ENCODE measurements at regions not wholly inside any gene's neighbourhood (a gene's known extent, or its start where the extent isn't known, plus 50 kb on each side); places are given as distances from the start of the nearest gene placed in this dataset.

DNA sequence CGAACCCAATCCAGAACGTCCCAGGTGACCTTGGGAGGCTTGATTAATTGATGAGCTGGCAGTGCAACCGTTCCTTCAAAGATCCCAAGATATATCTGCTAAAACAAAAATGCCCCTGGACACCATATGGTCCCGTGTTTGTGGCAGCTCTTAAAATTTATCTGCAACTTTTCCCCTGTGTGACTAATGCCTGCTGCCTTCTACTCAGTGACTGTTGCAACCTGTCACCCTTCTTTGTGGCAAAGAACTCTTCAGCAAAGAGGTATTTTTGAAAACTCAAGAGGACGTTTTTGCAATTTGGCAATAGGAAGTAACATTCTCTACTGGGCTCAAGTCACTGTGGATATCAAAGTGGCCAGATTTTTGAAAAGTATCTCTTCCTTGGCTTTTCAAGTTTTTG is 75.8 kb upstream of the SOD3 start:
- Histone ChIP-seq H3K23ac (ENCODE audit: low read depth, low read length) (no peak overlapping the region), H2AFZ (replicated peaks; ENCODE audit: low read length, poor library complexity) (no peak overlapping the region), H3K4ac (ENCODE audit: low read depth, low read length) (no peak overlapping the region), H2BK15ac (ENCODE audit: low read depth, low read length) (no peak overlapping the region), H3K79me1 (ENCODE audit: low read depth in 1 of 2, low read length in 2 of 2) (no peaks in the 10 kb centered on the region), H3K9me1 (ENCODE audit: insufficient read depth, low read length) (no peaks in the 10 kb centered on the region), H2BK5ac (ENCODE audit: low read depth, low read length, poor library complexity, severe bottlenecking) (no peak overlapping the region), H2AK5ac (ENCODE audit: low read depth, low read length) (no peak overlapping the region), H3K9me3 (ENCODE audit: control insufficient read depth, insufficient read depth, low read length) (0 out of 2 replicates have a peak, but pooled peaks cover 2% of the 10 kb centered on the region), H4K91ac (ENCODE audit: insufficient read depth, low read depth, low read length) (no peak overlapping the region), H3K56ac (ENCODE audit: extremely low read depth, insufficient read depth, low read length) (no peak overlapping the region), H2AK9ac (replicated peaks; ENCODE audit: low read depth, low read length, poor library complexity) (no peak overlapping the region), H3K27ac (ENCODE audit: insufficient read depth, low read length) (no peak overlapping the region), H3K4me3 (ENCODE audit: insufficient read depth, low read depth, low read length) (no peak overlapping the region), H3K14ac (replicated peaks; ENCODE audit: low read depth, low read length) (no peak overlapping the region), H2BK120ac (ENCODE audit: low read depth, low read length) (no peak overlapping the region), H4K20me1 (ENCODE audit: insufficient read depth, low read length) (no peaks in the 10 kb centered on the region), H3K27me3 (ENCODE audit: control insufficient read depth, insufficient read depth, low read length) (peaks cover 4% of the 10 kb centered on the region), H4K5ac (ENCODE audit: low read depth, low read length) (no peak overlapping the region), H2BK20ac (ENCODE audit: low read depth, low read length) (no peak overlapping the region), H3K4me2 (ENCODE audit: low read depth, low read length) (no peak overlapping the region), H3K18ac (ENCODE audit: low read depth, low read length) (no peak overlapping the region), H4K8ac (ENCODE audit: low read depth in 2 of 2, low read length in 2 of 2) (no peak overlapping the region), H3K9ac (ENCODE audit: low read depth, low read length) (no peak overlapping the region), H3K4me1 (ENCODE audit: control insufficient read depth, insufficient read depth, low read length) (no peaks in the 10 kb centered on the region), H3K36me3 (ENCODE audit: control insufficient read depth, insufficient read depth, low read length) (no peaks in the 10 kb centered on the region)
- WGBS, 2 experiments (ENCODE audit: extremely low coverage in 2 of 2, insufficient read length in 1 of 2): 29% methylated on average over 1 of the region's 5 CpGs; no CpG with 5 or more reads in 1 of the 2 experiments
- no TSS peak for BruUV-seq (replicated peaks)
- in situ Hi-C loops (cut with MboI; ENCODE audit: low sequenced_read_pairs): no loop called here
- POLR2A ChIA-PET (ENCODE audit: unreplicated experiment): no interaction called here
- dilution Hi-C loops (cut with HindIII; ENCODE audit: low sequenced_read_pairs, unreplicated experiment): no loop called here
- CTCF ChIA-PET: no interaction called here
- DNase-seq: no peak
- TF ChIP-seq RAD21 (IDR thresholded peaks at IDR 0.05; ENCODE audit: low read length): no peak
- TF ChIP-seq MAFK (IDR thresholded peaks at IDR 0.05; ENCODE audit: low read depth, low read length): no peak
- no peak for TF ChIP-seq SMC3 (IDR thresholded peaks at IDR 0.05; ENCODE audit: low read depth, low read length)
- no peak for TF ChIP-seq MAZ (IDR thresholded peaks at IDR 0.05; ENCODE audit: borderline replicate concordance, low read depth, low read length)
- TF ChIP-seq RCOR1 (IDR thresholded peaks at IDR 0.05; ENCODE audit: insufficient replicate concordance, low read length): no peak
- TF ChIP-seq RFX5 (IDR thresholded peaks at IDR 0.05; ENCODE audit: low read depth, low read length): no peak
- no peak for TF ChIP-seq CHD1 (IDR thresholded peaks at IDR 0.05; ENCODE audit: low read depth, low read length)
- no peak for TF ChIP-seq POLR2A (IDR thresholded peaks at IDR 0.05; ENCODE audit: low read depth, low read length)
- TF ChIP-seq CEBPB (IDR thresholded peaks at IDR 0.05; ENCODE audit: low read depth, low read length): no peak
- TF ChIP-seq, protein P1, sequence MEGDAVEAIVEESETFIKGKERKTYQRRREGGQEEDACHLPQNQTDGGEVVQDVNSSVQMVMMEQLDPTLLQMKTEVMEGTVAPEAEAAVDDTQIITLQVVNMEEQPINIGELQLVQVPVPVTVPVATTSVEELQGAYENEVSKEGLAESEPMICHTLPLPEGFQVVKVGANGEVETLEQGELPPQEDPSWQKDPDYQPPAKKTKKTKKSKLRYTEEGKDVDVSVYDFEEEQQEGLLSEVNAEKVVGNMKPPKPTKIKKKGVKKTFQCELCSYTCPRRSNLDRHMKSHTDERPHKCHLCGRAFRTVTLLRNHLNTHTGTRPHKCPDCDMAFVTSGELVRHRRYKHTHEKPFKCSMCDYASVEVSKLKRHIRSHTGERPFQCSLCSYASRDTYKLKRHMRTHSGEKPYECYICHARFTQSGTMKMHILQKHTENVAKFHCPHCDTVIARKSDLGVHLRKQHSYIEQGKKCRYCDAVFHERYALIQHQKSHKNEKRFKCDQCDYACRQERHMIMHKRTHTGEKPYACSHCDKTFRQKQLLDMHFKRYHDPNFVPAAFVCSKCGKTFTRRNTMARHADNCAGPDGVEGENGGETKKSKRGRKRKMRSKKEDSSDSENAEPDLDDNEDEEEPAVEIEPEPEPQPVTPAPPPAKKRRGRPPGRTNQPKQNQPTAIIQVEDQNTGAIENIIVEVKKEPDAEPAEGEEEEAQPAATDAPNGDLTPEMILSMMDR (conservative IDR thresholded peaks at IDR 0.05; ENCODE audit: low read depth, low read length): no peak
- TF ChIP-seq BHLHE40 (IDR thresholded peaks at IDR 0.05; ENCODE audit: low read depth, low read length): no peak
- no peak for TF ChIP-seq FOS (IDR thresholded peaks at IDR 0.05; ENCODE audit: low read depth, low read length)
- no peak for ATAC-seq (ENCODE audit: low read depth)
- intact Hi-C loops (cut with micrococcal nuclease): loop anchor here (10.0 kb wide), 1 partner anchor 55 kb away; no protein-coding TSS in a partner anchor

All from IMR-90 (cell line).